Fibroblast of lung (primary cell): ENCODE measurements at regions not wholly inside any gene's neighbourhood (a gene's known extent, or its start where the extent isn't known, plus 50 kb on each side); places are given as distances from the start of the nearest gene placed in this dataset.

Experiments used
- DNase-seq, 2 donors: peaks; one replicate each; pipeline versions ENCODE4 v3.0.0 to v3.0.0-alpha.2; 2010; ENCODE audit warnings: low read depth in 2 of 2
- H2AFZ ChIP-seq: 2 replicates; pipeline ENCODE4 v1.5.1; 2012; ENCODE audit warnings: low read length, control low read depth, inconsistent platforms
- H3K27ac ChIP-seq: 2 replicates; pipeline ENCODE4 v1.5.1; 2011; ENCODE audit warnings: low read length, control low read depth; ENCODE audit not compliant: insufficient read depth
- H3K27me3 ChIP-seq: 2 replicates; pipeline ENCODE4 v1.5.1; 2011; ENCODE audit warnings: mild to moderate bottlenecking, low read length; ENCODE audit not compliant: control insufficient read depth, insufficient read depth
- H3K36me3 ChIP-seq: 2 replicates; pipeline ENCODE4 v1.5.1; 2011; ENCODE audit warnings: low read length; ENCODE audit not compliant: control insufficient read depth, insufficient read depth
- H3K4me1 ChIP-seq: 2 replicates; pipeline ENCODE4 v1.5.1; 2011; ENCODE audit warnings: low read length; ENCODE audit not compliant: control insufficient read depth, insufficient read depth; ENCODE audit errors: extremely low read depth
- H3K4me2 ChIP-seq: 2 replicates; pipeline ENCODE4 v1.5.1; 2011; ENCODE audit warnings: low read length, control low read depth; ENCODE audit not compliant: insufficient read depth; ENCODE audit errors: extremely low read depth
- H3K4me3 ChIP-seq, 4 experiments: fragments of 200-600 bp in 1 of 4; sonication (generic) in 1 of 4; replicated peaks in 1 of 4; 2 replicates each; pipeline ENCODE4 v1.5.1; 2011 to 2016; ENCODE audit warnings: low read length in 4 of 4, low read depth in 3 of 4, mild to moderate bottlenecking in 3 of 4, control low read depth in 2 of 4, inconsistent platforms in 1 of 4, mixed read lengths in 1 of 4; ENCODE audit not compliant: insufficient read depth in 1 of 4; ENCODE audit errors: control extremely low read depth in 1 of 4
- H3K79me2 ChIP-seq: 2 replicates; pipeline ENCODE4 v1.5.1; 2012; ENCODE audit warnings: mild to moderate bottlenecking, low read length, inconsistent platforms; ENCODE audit not compliant: control insufficient read depth, insufficient read depth
- H3K9ac ChIP-seq: 2 replicates; pipeline ENCODE4 v1.5.1; 2011; ENCODE audit warnings: mild to moderate bottlenecking, low read length, control low read depth; ENCODE audit not compliant: insufficient read depth
- H3K9me3 ChIP-seq: 2 replicates; pipeline ENCODE4 v1.5.1; 2012; ENCODE audit warnings: low read depth, low read length; ENCODE audit not compliant: control insufficient read depth, insufficient read depth
- H4K20me1 ChIP-seq: 2 replicates; pipeline ENCODE4 v1.5.1; 2011; ENCODE audit warnings: low read length; ENCODE audit not compliant: control insufficient read depth, insufficient read depth; ENCODE audit errors: extremely low read depth
- CTCF ChIP-seq, 2 donors: IDR thresholded peaks in 1 of 2; conservative IDR thresholded peaks in 1 of 2; 1 replicate in 1 of 2; 2 replicates in 1 of 2; pipeline ENCODE4 v1.5.1; 2011 to 2012; ENCODE audit warnings: low read length in 2 of 2, control low read depth in 1 of 2, inconsistent platforms in 1 of 2, low read depth in 1 of 2, mild to moderate bottlenecking in 1 of 2
- EZH2 ChIP-seq: IDR thresholded peaks from 2 replicates; pipeline ENCODE4 v1.5.1; 2012; ENCODE audit warnings: low read length, control low read depth, mild to moderate bottlenecking; ENCODE audit errors: missing control alignments

- H2AFZ ChIP-seq = no peak overlapping the region
- H3K79me2 ChIP-seq = no peaks in the 10 kb centered on the region
- no peaks in the 10 kb centered on the region for H3K27me3 ChIP-seq
- no peaks in the 10 kb centered on the region for H3K9me3 ChIP-seq
- H3K27ac ChIP-seq = no peak overlapping the region
- H3K9ac ChIP-seq = no peak overlapping the region
- no peaks in the 10 kb centered on the region for H3K36me3 ChIP-seq
- H3K4me2 ChIP-seq = no peak overlapping the region
- no peak for TF ChIP-seq CTCF (conservative IDR thresholded peaks at IDR 0.05 in 1 of 2, IDR thresholded peaks at IDR 0.05 in 1 of 2; ENCODE audit: low read depth in 1 of 2, low read length in 2 of 2)
- no peak for TF ChIP-seq EZH2
- no peaks in the 10 kb centered on the region for H4K20me1 ChIP-seq
- no peaks in the 10 kb centered on the region for H3K4me1 ChIP-seq
- DNase-seq = no peak
- H3K4me3 ChIP-seq = no peak overlapping the region
Observed at GRCh38 chrX:69379412-69379811, 124.7 kb upstream of the NALF2 start.

GRCh38 chrX:69374569-69374968 is 129.6 kb upstream of the NALF2 start:
- Histone ChIP-seq H3K4me3 (no peak overlapping the region), H4K20me1 (no peaks in the 10 kb centered on the region), H2AFZ (no peak overlapping the region), H3K27me3 (no peaks in the 10 kb centered on the region), H3K4me2 (no peak overlapping the region), H3K27ac (no peak overlapping the region), H3K79me2 (no peaks in the 10 kb centered on the region), H3K9ac (no peak overlapping the region), H3K9me3 (no peaks in the 10 kb centered on the region), H3K36me3 (no peaks in the 10 kb centered on the region), H3K4me1 (no peaks in the 10 kb centered on the region)
- no peak for DNase-seq
- TF ChIP-seq CTCF (conservative IDR thresholded peaks at IDR 0.05 in 1 of 2, IDR thresholded peaks at IDR 0.05 in 1 of 2; ENCODE audit: low read depth in 1 of 2, low read length in 2 of 2) = no peak
- no peak for TF ChIP-seq EZH2

GRCh38 chrX:69372435-69372834 is 131.7 kb upstream of the NALF2 start:
- no peak for DNase-seq
- Histone ChIP-seq H3K27ac (no peak overlapping the region), H3K79me2 (no peaks in the 10 kb centered on the region), H3K9ac (no peak overlapping the region), H3K9me3 (no peaks in the 10 kb centered on the region), H3K4me2 (no peak overlapping the region), H3K36me3 (no peaks in the 10 kb centered on the region), H3K4me3 (no peak overlapping the region), H2AFZ (no peak overlapping the region), H3K27me3 (no peaks in the 10 kb centered on the region), H4K20me1 (no peaks in the 10 kb centered on the region), H3K4me1 (no peaks in the 10 kb centered on the region)
- no peak for TF ChIP-seq EZH2
- TF ChIP-seq CTCF (conservative IDR thresholded peaks at IDR 0.05 in 1 of 2, IDR thresholded peaks at IDR 0.05 in 1 of 2; ENCODE audit: low read depth in 1 of 2, low read length in 2 of 2) = no peak
